NK-92 treated with Interleukin-12 subunit alpha and Interleukin-12 subunit beta, amount 100 ng/mL, for 24 hours (cell line): ENCODE measurements at regions not wholly inside any gene's neighbourhood (a gene's known extent, or its start where the extent isn't known, plus 50 kb on each side); places are given as distances from the start of the nearest gene placed in this dataset.

Experiments used
- DNase-seq: peaks from one replicate; lab custom pipeline; 2025; lab: John Stamatoyannopoulos, UW

DNA sequence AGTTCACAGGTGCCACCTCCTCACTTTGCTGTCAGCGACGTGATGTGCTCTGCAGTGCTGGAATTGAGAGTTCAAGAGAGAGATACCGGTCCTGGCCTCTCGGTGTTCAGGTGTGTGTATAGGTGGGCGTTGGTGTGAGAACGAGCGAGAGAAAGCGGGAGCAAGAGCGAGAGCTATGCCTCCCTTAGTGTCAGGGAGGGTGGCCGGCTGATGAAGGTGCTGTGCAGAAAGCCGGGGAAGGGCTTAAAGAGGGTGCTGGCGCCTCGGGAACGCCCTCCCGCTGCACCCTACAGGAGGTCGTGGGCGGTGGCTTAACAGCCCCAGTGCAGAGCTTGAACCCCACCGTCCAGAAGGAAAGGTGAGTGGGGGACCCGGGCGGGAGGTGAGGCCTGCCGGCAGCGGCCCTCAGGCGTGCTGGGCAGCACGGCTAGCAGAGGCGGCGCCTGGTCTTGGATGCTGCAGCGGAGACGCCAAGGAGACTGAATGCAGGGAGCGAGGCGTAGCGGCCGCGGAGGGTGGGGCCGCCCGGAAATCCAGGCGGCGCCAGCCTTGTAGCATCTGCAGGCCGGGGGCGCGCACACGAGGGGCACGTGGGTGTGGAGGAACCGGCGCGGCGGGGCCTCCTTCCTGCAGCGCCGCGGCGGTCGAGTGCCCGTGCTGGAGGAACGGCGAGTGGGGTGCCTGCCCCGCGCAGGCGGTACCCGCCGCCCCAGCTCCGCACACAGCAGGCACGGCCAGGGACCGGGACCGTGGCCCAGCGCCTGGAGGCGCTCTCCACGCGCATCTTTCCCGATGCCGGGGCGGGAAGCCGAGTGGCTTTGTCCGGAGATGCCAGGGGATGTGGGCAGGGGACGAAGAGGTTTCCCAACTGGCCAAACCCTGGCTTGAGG, 246.8 kb upstream of the TOPAZ1 start:
- no peak for DNase-seq

GRCh38 chr3:43995547-43996378, 245.9 kb upstream of the TOPAZ1 start:
- no peak for DNase-seq

DNA sequence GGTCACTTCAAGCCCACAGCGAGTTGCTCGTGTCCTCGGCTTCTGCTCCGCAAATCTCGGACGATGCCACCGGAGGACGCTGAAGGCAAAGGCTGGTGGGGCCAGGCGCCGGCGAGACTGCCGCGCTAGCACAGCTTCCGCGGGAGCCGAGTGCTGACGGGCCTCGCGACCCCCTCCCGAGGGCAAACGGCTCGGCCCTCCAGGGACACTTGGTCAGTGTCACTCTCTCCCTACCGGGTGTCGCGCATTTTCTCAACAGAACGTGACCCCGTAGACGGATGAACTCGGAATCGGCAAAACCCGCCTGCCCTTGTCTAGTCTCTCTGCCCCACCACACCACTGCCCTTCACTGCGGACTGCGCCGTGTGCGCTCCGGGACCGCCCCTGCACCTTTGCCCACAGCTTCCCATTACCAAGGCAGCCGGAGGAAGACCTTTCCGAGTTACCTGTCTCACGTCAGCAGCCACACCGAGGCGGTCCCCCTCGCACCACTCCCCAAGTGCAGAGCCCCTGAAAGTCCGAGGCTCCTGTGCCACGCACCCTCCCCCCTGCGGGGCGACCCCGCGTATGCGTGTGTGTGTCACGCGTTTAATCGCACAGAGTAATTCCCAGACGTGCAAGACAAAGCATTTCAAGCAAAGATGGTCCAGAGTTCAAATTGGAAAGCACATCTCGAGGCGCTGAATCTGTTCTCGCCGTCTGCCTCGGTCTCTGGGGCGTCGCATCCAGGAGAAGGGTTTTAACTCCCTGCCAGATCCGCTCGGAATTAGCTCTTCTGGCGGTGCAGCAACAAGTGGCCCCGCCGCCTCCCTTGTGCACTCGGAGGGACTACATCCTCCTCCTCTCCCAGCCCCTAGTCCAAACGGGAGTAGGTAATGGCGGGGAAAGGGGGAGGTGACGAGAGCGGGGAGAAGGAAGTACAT, 245.0 kb upstream of the TOPAZ1 start:
- DNase-seq: no peak

DNA sequence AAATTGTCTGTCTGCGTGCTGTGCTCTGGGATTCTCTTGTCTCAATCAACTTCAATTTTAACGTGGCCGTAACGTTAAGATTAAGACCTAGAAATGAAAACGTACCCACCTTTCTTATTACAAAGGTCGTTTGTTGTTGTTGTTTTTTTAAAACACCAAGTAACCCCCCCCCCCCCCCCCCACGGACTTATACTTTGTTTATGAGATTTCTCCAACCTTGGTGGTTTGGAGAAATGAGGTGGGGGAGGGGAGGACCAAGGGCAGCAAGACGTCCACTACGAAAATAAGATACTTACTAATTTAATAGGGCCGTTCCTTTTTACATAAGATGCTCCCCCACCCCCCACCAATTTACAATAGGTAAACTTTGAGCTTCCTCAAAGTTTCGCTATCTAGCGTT, 244.4 kb upstream of the TOPAZ1 start:
- DNase-seq: no peak

DNA sequence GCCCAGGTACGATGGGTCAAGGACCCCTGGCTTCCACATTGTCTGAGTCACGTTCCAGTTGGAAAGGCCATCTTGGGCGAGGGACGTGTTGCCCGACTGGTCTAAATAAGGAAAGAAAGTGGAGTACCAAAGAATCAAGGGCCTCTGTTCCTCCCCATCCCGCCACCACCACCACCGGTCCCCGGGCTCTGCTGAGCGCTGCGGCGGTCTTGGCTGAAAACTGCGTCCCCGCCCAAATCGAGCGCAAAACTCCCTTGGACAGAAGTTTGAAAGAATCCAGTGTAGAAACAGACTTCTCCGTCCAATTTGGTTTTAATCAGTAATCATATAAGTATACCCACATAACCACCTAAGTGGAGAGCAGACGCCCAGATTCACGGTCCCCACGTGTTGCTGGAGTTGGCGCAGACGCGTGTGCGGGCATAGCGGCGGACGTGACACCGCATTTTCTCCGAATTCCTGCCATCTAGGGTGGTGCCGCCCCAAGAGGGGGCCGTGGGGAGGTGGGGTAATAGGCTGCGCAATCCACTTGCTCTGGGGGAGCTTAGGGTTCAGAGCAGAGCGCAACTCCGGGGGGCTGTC, 243.8 kb upstream of the TOPAZ1 start:
- no peak for DNase-seq

DNA sequence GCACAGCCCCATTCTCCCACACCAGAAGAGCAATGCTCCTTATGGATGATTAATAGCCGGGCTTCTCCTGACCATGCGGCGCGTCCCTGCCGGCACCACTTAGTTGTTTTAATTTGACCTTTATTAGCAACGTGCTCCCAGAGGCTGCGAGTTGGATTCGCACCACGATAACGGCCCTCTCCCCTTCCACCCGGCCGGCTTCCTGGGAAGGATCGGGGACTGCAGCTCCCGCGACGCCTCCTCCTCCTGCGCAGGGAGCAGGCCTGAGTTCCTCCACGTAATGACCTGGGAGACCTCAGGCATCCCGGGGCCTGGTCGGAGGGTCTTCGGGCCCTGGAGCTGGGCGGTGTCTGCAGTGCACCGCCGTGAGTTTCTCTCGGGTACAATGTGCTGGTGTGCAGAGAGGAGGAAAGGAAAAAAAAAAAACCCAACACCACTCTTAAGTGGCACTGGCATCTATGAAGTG, 243.3 kb upstream of the TOPAZ1 start:
- no peak for DNase-seq

DNA sequence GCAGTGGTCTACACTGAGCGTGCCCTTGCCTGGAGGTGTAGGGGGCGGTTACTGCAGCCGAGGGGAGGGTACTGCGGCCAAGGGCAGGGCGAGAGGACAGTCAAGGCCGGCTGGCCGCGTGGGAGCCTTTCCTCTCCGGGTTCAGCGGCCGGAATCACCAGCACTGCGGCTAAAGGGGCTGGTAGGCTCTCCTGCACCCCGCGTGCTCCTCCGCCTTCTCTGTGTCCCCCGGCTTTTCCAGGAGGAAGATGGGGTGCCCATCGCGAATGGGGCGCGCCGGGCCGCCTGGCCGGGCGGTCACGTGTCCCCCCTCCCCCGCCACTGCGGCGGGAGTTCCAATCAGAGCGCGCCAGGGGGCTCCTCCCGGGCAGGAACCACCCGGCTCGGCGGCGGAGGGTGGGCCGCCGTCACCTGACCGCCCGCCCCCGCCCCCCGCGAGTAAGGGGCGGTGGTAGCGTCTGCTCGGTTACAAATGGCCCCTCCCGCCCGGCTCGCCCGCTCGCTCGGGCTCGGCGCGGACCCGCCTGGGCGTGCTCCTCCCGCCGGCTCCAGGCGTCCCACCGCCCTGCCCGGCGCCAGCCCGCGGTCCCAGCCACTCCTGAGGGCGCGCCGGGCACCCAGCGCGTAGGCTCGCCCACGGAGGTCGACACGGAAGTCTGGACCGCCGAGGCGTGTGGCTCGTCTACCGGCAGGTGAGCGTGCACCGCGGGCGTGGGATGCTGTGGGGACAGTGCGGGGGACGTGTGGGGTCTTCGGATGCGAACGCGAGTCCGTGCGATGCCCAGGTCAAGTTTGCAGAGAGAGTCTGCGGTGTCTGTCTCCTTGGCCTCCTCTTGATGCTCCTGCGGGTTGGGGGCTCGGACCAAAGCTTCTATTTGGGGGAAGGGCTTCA, 242.6 kb upstream of the TOPAZ1 start:
- no peak for DNase-seq

DNA sequence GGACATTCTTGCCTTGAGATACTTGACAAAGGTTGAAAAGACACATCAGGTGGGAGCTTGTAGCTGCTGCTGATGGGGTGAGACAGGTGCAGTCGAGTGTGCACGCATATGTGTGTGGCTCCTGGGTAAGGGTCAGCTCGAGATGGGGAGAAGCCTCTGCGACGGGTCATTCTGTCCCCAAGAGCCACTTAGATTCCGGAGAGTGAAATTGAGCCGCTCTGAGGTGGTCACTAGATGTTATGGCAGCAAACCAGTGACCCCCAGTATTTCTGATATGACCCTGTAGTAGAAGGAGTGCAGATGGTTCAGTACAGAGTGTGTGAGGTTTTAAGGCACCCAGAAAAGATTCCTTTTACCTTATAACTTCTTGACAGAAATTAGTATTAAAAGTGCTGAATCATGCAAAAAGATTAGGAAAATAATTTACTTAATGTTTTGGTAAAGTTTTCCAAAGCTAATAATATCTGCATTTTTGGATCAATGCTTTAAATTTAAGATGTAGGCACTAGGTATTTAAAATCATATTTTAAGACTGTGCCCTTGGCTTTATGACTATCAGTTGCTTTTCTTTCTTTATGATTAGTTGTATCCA, 241.9 kb upstream of the TOPAZ1 start:
- DNase-seq: no peak

- no peak for DNase-seq
Observed at GRCh38 chr3:44000586-44000985, 241.1 kb upstream of the TOPAZ1 start.

GRCh38 chr3:44001072-44001471, 240.6 kb upstream of the TOPAZ1 start:
- DNase-seq: no peak

DNA sequence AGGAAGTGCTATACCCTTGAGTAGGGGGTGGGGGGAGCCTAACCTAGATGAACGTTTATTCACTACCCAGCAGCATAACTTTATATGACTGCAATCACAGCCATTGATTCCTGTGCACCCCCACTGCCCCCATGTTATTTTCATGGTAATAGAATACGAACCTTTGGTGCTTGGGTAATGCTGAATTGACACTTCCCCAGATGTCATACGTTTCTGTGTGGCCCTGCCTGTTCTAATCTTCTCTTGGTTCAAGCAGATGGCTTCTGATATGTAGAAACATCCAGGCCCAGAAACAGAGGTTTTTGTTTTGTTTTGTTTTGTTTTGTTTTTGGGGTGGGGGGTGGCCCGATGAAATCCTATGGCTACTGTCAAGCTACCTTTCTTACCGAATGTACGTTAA, 237.9 kb upstream of the TOPAZ1 start:
- DNase-seq: no peak

DNA sequence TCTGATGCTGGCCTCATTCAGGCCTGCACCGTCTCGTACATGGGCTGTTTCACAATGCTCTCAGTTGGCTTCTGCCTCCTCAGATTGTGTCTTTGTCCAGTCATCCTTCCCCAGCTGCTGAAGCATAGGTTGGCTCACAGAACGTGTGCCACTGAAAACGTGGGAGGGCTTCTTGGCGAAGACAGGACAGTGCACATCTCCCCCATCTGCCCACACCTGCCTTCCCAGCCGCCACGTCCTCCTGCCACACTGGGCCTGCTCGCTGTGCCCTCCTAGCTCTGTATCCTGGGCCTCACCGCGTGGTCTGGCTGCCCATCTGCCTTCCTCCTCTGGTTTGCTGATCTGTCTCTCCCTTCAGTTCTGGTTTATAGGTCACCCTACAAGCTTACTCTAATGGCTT, 230.0 kb upstream of the TOPAZ1 start:
- DNase-seq: no peak

DNA sequence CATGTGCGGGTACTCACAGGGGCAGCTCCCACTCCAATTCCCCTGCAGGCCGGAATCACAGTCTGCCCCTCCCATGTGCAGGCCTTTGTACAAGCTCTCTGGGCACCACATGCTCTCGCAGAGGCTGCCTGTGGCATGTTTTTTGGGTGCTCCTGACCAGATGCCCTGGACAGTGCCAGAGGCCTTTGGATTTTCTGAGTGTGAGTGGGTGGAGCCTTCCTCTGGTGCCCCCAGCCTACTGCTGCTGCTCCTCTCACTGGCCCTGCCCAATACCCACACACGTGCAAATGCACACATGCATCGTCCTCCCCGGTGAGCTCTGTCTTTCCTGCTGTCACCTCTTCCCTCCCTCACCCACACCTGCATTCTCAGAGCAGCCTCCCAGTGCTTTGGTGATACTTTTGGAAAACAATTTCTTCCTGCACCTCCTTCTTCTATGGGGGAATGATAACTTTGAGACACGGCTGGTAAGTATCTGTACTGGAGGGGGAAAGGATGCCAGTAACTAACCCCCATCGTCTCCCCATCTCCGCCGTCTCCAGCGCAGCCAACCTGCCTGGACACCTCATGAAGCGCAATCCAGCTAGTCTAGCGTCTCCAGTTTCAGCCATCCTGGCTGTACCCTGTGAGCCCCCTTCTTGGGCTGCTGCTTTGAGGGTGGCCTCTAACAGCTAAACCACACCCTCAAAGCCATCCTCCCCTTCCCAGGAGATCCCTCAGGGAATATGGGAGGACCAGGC, 229.4 kb upstream of the TOPAZ1 start:
- DNase-seq: no peak

DNA sequence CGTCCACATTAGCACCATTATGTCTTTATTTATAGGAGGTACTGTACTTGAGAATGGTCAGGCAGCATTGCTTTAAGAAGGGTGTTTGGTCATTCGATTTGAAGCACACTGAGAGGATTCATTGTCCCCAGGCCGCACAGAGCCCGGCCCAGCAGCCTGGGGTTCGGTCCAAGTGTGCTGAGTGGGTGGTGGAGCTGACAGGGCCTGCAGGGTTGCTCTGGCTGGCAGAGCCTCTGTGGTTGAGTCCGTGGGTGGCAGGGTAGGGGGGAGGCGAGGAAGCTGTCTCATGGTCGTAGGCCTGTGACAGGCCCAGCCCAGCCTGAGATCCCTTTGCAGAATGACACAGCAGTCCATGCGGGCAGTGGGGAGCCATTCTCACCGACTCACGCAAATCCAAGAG, 227.7 kb upstream of the TOPAZ1 start:
- DNase-seq: no peak

GRCh38 chr3:44015170-44015569, 226.5 kb upstream of the TOPAZ1 start:
- DNase-seq: no peak

DNA sequence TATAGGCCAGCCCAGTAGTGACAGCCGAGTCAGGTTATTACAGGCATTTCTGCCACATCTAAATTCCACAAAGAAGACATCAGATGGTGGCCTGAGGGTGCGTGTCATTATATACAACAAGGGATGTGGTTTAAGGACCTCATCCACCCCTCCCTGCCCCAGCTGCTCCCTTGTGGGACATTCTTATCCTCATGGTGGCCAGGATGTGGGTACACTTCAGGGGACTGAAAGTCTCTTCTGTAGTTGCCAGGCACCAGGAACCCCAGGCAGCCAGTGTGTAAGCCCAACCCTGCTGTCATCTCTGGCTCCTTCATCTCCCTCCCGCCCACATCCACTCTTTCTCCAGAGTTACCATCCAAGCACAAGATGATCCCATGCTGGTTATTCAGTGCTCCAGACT, 224.9 kb upstream of the TOPAZ1 start:
- DNase-seq: no peak

DNA sequence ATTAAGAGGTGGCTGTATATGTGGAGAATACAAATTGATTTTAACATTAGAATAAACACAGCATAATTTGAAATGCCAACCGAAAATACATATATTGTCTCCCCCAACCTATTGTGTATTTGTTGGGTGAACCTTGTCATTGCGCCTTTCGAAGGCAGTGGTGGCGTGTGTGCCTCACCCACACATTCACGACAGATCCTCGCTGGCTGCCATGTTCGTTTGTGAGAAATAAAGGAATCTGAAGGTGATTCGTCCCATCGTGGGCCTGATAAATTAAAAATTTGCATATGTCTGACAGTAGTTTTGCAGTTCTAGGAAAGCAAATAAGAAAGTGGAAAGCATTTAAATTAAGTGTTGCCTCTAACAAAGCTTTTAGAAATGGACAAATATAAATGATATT, 222.8 kb upstream of the TOPAZ1 start:
- DNase-seq: no peak

DNA sequence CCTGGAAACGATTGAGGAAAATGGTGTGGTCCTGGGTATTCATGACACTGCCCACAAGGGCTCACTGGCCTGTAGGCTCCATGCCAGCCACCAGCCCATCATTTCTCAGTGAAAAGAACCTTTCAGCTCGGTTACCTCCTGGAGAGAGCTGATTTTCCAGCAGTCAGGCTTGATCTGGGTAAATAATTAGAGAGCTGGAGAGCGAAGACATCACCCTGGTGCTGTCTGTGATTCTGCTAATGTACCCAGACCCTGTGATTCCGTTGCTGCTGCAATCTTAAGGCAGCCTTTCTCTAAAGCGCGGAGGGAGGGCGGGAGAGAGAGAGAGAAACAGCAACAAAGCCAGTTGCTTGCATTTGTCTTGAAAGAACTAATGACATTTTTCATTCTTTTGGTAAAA, 221.9 kb upstream of the TOPAZ1 start:
- DNase-seq: no peak

DNA sequence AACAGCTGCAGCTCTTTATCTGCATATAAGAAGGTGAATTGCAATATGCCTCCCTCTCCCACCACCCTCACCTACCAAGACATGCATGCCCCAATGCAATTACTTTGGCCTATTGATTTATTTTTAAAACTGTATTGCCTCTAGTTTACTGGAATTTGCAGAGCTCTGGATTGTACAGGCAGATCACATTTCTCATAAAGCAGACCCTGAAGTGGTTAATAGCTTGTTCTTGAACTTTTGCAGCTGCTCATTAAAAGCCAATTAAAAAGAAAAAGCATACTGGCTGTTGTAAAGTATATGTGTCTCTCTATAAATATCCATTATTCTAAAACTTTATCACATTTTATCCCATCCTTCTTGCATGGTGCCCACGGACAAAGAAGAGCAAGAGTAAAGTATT, 221.5 kb upstream of the TOPAZ1 start:
- DNase-seq: no peak
